OCI-LY7 (cell line): ENCODE measurements at regions not wholly inside any gene's neighbourhood (a gene's known extent, or its start where the extent isn't known, plus 50 kb on each side); places are given as distances from the start of the nearest gene placed in this dataset.

Experiments
- EZH2phosphoT487 ChIP-seq: fragments of 200-600 bp; sonication (generic); IDR thresholded peaks from 2 replicates; pipeline ENCODE4 v1.6.1; 2018; ENCODE audit warnings: low read depth, borderline replicate concordance, mild to moderate bottlenecking, mixed run types, antibody characterized with exemption, low read length, moderate library complexity, mixed read lengths
- TF ChIP-seq, protein P1 (sequence below): fragments of 200-600 bp; sonication (generic); conservative IDR thresholded peaks from 2 replicates; pipeline ENCODE4 v1.5.1; 2014; ENCODE audit warnings: mild to moderate bottlenecking, antibody characterized with exemption, low read length, moderate library complexity, mixed read lengths

DNA sequence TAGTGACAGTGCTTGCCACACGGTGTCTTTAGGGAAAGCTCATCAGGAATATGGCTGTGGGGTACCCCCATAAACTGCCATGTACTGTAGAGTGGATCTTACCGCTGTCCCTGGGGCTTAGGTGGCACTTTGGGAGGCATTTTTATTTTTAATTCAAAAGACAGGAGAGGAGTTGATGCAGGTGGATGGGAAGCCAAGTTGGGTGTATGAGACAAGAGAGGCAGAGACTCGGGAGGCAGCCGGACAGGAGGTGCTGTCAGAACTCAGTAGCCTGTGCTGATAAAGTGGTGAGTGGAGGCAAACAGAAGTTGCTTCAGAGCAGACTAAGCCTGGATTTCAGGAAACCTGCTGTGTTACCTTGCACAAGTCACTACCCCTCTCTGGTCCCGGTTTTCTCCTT is 185.9 kb downstream of the TMEM132E start:
- TF ChIP-seq, protein P1, sequence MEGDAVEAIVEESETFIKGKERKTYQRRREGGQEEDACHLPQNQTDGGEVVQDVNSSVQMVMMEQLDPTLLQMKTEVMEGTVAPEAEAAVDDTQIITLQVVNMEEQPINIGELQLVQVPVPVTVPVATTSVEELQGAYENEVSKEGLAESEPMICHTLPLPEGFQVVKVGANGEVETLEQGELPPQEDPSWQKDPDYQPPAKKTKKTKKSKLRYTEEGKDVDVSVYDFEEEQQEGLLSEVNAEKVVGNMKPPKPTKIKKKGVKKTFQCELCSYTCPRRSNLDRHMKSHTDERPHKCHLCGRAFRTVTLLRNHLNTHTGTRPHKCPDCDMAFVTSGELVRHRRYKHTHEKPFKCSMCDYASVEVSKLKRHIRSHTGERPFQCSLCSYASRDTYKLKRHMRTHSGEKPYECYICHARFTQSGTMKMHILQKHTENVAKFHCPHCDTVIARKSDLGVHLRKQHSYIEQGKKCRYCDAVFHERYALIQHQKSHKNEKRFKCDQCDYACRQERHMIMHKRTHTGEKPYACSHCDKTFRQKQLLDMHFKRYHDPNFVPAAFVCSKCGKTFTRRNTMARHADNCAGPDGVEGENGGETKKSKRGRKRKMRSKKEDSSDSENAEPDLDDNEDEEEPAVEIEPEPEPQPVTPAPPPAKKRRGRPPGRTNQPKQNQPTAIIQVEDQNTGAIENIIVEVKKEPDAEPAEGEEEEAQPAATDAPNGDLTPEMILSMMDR = no peak
- no peak for TF ChIP-seq EZH2phosphoT487
